Activated T-cell treated with anti-CD3 and anti-CD28 coated beads, Interleukin-2, amount 50 U/mL, for 48 hours (primary cell): ENCODE measurements at regions not wholly inside any gene's neighbourhood (a gene's known extent, or its start where the extent isn't known, plus 50 kb on each side); places are given as distances from the start of the nearest gene placed in this dataset.

Experiments used
- DNase-seq, 2 experiments: peaks; one replicate each; pipeline ENCODE4 v3.0.0-alpha.2; 2020

- no peak for DNase-seq
Measured at GRCh38 chr11:45037434-45038005, 86.8 kb upstream of the TP53I11 start.

DNA sequence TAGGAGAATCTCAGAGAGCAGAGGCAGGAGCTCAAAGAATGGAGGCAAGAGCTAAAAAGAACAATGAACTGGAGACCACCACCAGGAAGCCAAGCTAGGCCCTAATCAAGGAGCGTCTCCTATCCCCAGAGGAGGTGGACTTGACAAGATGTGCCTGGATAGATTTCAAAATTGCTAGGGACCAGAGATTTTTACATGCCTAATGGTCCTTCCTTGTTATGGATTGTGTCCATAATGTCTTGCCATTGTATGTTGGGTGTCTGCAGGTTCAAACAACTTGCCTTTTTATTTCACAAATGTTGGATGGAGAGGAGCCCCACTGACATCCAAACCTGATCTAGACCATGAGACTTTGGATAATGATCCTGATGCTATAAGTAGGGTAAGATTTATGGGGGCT is 88.2 kb upstream of the TP53I11 start:
- DNase-seq = no peak

GRCh38 chr11:45041596-45041995 is 90.9 kb upstream of the TP53I11 start:
- DNase-seq = no peak

DNA sequence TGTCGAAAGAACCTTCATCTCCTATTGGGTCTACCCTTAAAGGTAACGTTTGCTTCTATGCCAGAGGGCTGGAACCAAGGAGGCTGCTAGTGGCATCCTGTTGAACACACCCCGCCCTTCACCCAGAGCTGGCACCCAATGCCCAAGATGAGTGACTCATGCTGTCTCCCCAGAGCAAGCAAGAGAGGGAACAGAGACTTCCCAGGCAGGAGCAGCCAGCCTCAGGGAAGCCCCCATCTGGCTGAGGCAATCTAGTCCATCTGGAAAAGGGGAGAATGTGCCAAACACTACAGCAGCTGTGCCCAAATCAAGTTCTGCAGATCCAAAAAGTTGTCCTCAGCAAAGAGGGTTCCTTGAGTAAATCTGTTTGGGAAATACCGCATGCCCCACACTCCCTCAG is 91.9 kb upstream of the TP53I11 start:
- no peak for DNase-seq

DNA sequence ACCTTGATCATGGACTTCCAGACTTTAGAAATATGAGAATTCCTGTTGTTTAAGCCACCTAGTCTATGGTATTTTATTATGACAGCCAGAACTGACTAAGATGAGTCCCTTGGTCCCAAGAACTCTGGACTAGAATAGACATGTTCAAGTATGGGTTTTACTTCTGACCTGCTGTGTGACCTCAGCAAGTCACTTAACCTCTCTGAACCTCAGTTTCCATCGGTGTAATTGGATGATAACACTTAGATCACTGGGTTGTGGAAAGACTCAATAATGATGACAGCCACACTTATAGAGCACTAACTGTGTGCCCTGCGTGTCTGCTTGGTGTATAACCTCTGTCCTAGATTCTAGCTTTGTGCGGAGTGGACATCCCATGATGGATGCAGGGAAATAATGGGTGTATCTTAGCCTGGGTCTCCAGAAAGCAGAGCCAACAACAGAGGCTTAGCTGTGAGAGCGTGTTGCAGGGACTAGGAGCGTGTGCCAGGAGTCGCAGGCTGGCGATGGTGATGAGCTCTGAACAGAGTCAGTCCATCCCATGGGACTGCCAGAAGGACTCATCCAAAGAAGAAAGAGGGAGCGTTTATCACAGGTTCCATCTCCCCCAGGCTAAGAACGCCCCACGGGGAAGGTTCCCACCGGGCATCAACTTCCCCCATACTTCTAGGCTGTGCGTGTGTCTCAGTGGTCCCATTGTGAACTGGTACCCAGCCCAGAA is 93.2 kb upstream of the TP53I11 start:
- DNase-seq = no peak

GRCh38 chr11:45045683-45046471 is 95.2 kb upstream of the TP53I11 start:
- peak; percentile 30 to 32 for DNase-seq

GRCh38 chr11:45048313-45048841 is 97.7 kb upstream of the TP53I11 start:
- DNase-seq = no peak

DNA sequence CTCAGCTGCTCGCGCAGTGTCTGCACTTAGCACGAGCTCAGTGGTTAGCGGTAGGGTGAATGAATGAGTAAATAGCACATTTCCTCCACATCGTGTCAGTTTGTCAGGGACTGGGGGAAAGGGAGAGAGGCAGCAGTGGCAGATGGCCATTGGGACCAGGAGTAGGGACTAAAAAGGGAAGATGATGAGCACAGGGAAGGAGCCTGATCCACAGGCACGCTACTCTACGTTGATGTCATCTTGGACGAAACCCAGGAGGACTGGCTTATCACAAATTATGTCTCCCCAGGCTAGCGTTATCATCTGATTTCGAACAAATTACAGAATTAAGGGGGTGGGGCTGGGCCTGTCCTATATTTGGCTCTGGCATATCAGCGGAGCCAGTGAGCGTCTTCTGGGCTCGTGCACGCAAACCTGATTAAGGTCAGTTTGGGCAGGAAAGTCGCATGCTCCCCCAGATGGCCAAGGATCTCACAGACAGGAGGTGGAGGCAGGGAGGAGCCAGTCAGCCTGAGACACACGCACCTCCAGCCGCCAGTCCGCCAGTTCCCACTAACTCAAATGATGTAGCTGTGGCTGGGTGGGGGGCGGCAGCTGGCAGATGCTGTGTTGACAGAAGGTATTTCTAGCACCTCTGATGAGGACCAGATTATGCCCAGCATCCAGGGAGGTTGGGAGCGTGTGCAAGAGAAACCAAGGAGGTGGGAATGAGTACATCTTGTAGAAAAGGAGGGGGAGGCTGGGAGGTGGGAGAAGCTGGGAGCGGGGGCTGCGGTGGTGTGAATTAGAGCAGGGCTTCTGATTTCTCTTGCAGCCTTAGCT is 97.4 kb upstream of the PRDM11 start:
- DNase-seq = no peak

GRCh38 chr11:45050111-45050510 is 96.3 kb upstream of the PRDM11 start:
- no peak for DNase-seq

DNA sequence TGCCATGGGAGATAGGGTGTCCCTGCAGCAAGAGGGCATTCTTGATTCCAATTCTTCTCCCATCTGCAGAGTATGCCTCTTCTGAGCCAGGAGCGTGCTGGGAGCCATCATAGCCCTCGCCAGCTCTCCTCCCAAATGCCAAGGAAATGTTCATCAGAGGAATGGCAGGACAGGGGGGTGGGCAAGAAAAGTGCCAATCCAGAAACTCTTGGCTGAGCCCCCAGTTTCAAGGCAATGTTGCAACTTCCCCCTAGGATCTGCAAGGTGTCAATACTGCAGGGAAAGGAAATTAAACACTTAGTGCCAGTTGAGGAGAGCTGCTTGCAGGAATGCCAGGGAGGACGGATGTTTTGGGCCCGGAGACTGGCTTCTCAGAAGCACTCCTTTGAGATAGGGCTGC is 94.8 kb upstream of the PRDM11 start:
- no peak for DNase-seq

- no peak for DNase-seq
Measured at GRCh38 chr11:45052361-45052760, 94.1 kb upstream of the PRDM11 start.

DNA sequence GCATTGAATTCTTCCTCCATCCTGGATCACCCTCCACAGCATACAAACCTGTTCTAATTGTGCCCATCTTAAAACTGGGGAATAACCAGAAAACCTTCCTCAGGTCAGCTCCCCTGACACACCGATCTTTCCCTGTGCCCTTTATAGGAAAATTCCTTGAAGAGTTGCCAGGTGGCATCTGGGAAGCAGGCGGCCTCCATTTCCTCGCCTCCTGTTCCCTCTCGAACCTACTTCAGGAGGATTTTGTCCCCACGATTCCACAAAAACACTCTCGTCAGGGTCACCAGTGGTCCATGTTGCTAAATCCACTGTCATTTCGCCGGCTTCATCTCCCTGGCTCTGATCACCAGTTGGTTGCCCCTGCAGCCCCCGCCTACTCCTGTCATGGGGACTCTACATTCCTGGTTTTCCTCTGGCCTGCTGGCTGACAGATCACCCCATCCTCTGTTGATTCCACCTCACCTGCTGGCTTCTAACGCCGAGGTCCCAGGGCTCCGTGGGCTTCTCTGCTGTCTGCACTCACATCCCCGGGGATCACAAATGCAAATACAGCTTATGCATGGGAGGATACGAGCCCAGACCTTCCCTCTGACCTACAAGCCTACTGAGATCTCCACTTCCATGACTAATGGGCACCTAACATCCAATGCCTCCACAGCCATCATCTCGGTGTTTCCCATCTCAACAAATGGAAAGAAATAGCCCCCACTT is 92.5 kb upstream of the PRDM11 start:
- no peak for DNase-seq

DNA sequence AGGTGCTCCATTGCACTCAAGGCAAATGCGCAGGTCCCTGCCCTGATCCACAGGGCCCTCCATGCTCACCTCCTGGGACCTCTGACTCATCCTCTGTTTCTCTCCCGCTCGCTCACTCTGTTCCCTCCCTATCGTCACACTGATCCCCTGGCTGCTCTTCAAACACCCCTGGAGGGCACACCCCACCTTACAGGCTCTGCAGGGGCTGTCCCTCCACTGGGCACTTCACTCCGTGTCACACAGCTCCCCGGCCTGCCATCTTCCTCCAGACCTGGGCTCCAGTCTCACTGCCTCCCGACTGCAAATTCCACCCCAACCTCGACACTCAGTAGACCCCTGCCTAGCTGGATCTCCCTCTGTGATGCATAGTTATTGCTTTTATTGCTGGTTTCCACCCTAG is 91.5 kb upstream of the PRDM11 start:
- DNase-seq = no peak

GRCh38 chr11:45056529-45056928 is 89.9 kb upstream of the PRDM11 start:
- no peak for DNase-seq

GRCh38 chr11:45057938-45058646 is 88.3 kb upstream of the PRDM11 start:
- no peak for DNase-seq

DNA sequence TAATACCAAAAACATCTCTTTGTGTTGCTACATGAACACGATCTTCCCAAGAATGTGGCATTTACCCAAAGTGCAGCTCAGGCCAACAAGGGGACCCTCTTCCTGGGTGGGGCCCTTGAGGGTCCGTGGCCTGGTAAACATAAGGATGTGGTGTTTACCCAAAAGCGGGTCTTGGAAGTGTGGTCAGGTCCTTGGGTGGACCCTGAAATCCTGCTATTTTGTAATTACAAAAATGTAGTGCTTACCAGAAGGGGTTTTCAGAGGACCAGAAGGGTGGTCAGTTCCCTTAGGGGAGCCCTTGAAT is 87.8 kb upstream of the PRDM11 start:
- DNase-seq = no peak

GRCh38 chr11:45060707-45061106 is 85.7 kb upstream of the PRDM11 start:
- DNase-seq = no peak

DNA sequence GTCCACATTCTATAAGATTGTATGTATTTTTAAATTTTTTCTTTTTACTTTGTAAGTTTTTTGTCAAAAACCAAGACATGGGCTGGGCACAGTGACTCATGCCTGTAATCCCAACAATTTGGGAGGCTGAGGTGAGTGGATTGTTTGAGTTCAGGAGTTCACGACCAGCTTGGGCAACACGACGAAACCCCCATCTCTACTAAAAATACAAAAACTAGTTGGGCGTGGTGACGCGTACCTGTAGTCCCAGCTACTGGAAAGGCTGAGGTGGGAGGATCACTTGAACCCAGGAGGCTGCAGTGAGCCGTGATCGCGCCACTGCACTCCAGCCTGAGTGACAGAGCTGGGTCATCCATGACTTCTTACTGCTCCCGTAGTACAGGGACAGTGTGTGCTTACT is 84.8 kb upstream of the PRDM11 start:
- DNase-seq = no peak

DNA sequence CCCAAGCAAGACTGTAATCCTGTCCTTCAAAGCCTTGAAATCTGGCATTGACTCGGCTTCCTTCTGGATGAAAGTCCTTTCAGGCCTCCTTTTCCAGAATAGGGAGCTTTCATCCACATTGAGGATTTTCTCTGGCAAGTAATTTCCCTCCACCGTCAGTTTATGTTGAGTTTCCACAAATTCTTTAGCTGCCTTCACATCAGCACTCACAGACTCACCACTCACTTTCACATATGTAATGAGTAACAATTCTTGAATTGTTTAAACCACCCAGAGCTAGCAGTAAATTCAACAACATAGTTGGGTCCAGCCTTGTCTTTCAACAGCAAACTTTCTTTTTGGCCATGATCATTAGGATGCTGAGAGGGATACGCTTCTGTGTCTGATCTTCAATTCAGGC is 84.3 kb upstream of the PRDM11 start:
- DNase-seq = no peak

DNA sequence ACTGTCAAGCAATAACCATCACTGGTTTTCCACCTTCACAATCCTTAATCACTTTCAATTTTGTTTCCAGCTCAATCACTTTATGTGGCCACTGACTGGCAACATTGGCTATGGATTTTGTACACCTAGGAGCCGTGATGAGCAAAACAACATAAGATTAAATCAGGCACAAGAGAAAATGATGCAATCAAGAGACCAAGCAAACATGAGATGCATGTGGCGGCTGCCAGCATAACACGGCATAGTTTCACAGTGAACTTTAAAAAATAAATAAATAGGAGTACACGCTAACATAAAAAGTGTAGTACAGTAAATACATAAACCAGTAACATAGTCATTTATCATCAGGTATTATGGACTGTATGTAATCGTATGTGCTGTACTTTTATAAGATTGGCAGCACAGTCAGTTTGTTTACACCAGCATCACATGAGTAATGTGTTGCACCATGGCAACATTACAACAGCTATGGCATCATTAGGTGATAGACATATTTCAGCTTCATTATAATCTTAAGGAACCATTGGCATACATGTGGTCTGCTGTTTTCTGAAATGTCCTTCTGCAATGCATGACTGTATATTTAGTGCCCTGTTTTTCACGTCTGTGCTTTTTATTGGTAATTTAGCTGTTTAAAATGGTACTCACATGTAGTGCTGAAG is 83.3 kb upstream of the PRDM11 start:
- DNase-seq = no peak

- DNase-seq = no peak
Measured at GRCh38 chr11:45063669-45064068, 82.8 kb upstream of the PRDM11 start.
